VCaP (cell line): ENCODE measurements at regions not wholly inside any gene's neighbourhood (a gene's known extent, or its start where the extent isn't known, plus 50 kb on each side); places are given as distances from the start of the nearest gene placed in this dataset.

Experiments used
- H3K27ac ChIP-seq: fragments of 450-650 bp; 2 replicates; pipeline ENCODE4 v1.5.1; 2017
- TF ChIP-seq, protein P1 (sequence below): fragments of 450-650 bp; conservative IDR thresholded peaks from 2 replicates; pipeline ENCODE4 v1.5.1; 2017; ENCODE audit warnings: mild to moderate bottlenecking, moderate library complexity

DNA sequence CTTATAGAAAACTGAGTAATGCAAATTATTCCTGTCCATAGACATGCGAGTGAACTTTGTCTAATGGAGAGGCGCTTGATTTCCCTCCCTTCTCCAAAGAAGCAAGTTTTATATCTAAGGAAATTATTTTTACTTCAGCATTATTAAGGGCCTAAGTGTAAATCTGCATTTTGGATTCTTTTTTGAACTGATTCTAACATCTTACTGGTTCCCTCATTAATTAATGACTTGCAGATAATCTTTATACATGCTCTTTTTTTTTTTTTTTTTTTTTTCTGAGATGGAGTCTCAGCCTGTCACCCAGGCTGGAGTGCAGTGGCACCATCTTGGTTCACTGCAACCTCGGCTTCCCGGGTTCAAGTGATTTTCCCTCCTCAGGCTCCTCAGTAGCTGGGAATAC, 209.5 kb downstream of the TLE4 start:
- TF ChIP-seq, protein P1, sequence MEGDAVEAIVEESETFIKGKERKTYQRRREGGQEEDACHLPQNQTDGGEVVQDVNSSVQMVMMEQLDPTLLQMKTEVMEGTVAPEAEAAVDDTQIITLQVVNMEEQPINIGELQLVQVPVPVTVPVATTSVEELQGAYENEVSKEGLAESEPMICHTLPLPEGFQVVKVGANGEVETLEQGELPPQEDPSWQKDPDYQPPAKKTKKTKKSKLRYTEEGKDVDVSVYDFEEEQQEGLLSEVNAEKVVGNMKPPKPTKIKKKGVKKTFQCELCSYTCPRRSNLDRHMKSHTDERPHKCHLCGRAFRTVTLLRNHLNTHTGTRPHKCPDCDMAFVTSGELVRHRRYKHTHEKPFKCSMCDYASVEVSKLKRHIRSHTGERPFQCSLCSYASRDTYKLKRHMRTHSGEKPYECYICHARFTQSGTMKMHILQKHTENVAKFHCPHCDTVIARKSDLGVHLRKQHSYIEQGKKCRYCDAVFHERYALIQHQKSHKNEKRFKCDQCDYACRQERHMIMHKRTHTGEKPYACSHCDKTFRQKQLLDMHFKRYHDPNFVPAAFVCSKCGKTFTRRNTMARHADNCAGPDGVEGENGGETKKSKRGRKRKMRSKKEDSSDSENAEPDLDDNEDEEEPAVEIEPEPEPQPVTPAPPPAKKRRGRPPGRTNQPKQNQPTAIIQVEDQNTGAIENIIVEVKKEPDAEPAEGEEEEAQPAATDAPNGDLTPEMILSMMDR: no peak
- H3K27ac ChIP-seq: no peak overlapping the region

DNA sequence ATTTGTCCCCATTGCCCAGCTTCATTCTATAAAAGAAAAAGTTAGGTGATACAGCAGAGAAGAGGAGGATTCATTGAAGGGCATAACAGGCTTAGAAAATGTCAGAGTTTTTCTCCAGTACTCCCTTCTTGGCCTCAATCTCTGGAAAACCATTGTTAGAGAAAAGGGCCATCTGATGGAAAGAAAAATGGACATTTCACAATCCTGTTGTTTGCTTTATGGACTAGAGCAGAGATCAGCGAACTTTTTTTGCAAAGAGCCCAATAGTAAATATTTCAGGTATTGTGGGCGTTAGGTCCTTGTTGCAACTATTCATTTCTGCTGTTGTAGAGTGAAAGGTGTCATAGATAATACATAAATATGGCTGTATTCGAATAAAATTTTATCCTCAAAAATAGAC, 208.8 kb downstream of the TLE4 start:
- no peak overlapping the region for H3K27ac ChIP-seq
- TF ChIP-seq, protein P1: no peak

DNA sequence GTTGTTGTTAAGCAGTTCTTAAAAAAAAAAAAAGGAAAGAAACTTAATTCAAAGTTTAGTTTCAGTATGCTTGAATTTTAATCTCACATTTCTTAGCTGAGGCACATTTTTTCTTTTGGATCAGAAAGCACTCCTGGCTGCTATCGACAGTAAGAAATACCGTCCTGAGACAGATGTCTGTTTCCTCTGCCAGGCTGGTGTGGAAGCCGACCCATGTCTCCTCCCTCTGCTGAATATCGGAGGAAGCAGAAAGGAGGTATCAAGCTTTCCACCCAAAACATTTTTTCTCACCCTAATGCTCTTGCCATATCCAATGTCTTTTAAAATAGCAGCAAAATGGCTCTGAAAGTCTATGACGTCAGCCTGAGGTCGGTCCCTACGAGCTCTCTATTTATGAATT, 208.1 kb downstream of the TLE4 start:
- H3K27ac ChIP-seq: no peak overlapping the region
- TF ChIP-seq, protein P1: no peak

DNA sequence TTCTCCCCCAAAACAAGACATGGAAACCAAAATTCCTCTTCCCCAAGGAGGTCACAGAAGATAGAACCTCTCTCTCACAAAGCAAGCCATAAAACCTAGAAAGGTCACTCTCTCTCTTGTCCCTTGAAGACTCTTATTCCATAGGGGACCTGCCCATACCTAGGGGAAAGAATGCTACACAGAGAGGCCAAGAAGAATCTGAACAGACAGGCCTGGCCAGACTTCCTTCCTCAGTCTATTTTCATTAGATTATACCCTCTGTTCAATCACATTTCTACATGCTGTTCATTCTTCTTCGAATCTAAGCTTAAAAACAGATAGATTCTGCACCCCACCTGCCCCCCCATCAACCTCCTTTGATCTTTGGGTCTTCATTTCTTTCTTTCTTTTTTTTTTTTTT, 206.8 kb downstream of the TLE4 start:
- H3K27ac ChIP-seq: no peak overlapping the region
- TF ChIP-seq, protein P1: no peak

DNA sequence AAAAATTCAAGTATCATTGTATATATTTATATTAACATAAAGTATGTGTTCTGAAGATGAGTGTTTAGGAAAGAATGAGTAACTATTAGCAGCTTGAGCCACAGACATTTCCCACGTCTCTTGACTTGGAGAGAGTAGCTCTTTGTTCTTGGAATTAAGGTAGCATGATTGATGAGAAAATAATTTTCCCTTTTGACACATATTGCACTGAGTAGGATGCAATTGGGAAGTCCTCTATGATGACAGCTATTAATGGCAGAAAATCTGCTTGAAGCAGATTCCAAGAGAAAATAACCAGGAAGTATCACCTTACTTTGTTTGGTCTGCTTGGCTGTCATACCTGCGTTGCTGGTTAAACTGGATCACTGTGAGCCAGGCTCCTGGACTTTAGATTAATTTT, 204.8 kb downstream of the TLE4 start:
- H3K27ac ChIP-seq: peak overlapping the region; percentile 50
- TF ChIP-seq, protein P1: no peak
